H1 (cell line): ENCODE measurements at regions not wholly inside any gene's neighbourhood (a gene's known extent, or its start where the extent isn't known, plus 50 kb on each side); places are given as distances from the start of the nearest gene placed in this dataset.

Source experiments
- CTCF ChIA-PET: fragments of 300-600 bp; sonication (Branson Sonifier 250); formaldehyde crosslinking; loops from one replicate; lab custom pipeline; 2021; ENCODE audit not compliant: partially characterized antibody; lab: Charles Lee
- POLR2A ChIA-PET: fragments of 300-600 bp; sonication (Branson Sonifier 250); formaldehyde crosslinking; loops from one replicate; lab custom pipeline; 2021; ENCODE audit warnings: inconsistent platforms; ENCODE audit not compliant: partially characterized antibody; lab: Charles Lee
- DNase-seq, 2 experiments: peaks; one replicate each; pipeline versions ENCODE4 v3.0.0 to v3.0.0-alpha.2; 2010 to 2022; ENCODE audit warnings: low spot score in 2 of 2, low read depth in 1 of 2, mixed read lengths in 1 of 2
- FAIRE-seq: peaks from 2 replicates; lab custom pipeline; 2011; peaks lifted over from hg19 to GRCh38; lab: Jason Lieb, UNC
- H2AFZ ChIP-seq: 2 replicates; pipeline ENCODE4 v1.8.1; 2012; ENCODE audit warnings: low read length, inconsistent platforms
- H2AK5ac ChIP-seq: 2 replicates; pipeline ENCODE4 v1.6.1; 2013; ENCODE audit warnings: low read depth, low read length
- H2BK120ac ChIP-seq: replicated peaks from 2 replicates; pipeline ENCODE3; 2013; ENCODE audit warnings: low read depth, low read length, inconsistent platforms
- H2BK12ac ChIP-seq: 2 replicates; pipeline ENCODE4 v1.6.1; 2013; ENCODE audit warnings: low read depth, low read length
- H2BK15ac ChIP-seq: 2 replicates; pipeline ENCODE4 v1.6.1; 2013; ENCODE audit warnings: low read length
- H2BK20ac ChIP-seq: 2 replicates; pipeline ENCODE4 v1.6.1; 2013; ENCODE audit warnings: low read length
- H2BK5ac ChIP-seq: 2 replicates; pipeline ENCODE4 v1.6.1; 2013; ENCODE audit warnings: low read depth, low read length
- H3K14ac ChIP-seq: 2 replicates; pipeline ENCODE4 v1.6.1; 2013; ENCODE audit warnings: inconsistent platforms; ENCODE audit not compliant: insufficient read length
- H3K18ac ChIP-seq: 2 replicates; pipeline ENCODE4 v1.6.1; 2013; ENCODE audit warnings: low read length; ENCODE audit errors: extremely low read depth
- H3K23ac ChIP-seq: 2 replicates; pipeline ENCODE4 v1.6.1; 2013; ENCODE audit warnings: inconsistent platforms; ENCODE audit not compliant: insufficient read length
- H3K23me2 ChIP-seq: 2 replicates; pipeline ENCODE4 v1.6.1; 2013; ENCODE audit warnings: low read depth, low read length
- H3K27ac ChIP-seq: 2 replicates; pipeline ENCODE4 v1.6.1; 2011; ENCODE audit warnings: low read depth, low read length, inconsistent platforms
- H3K27me3 ChIP-seq, 4 experiments: replicated peaks in 1 of 4; 1 replicate in 1 of 4; 2 replicates in 3 of 4; pipeline versions ENCODE4 v1.6.1 to v1.8.1; 2011 to 2013; ENCODE audit warnings: low read length in 3 of 4, mild to moderate bottlenecking in 3 of 4, inconsistent platforms in 2 of 4, mixed read lengths in 2 of 4, moderate library complexity in 1 of 4; ENCODE audit not compliant: control insufficient read depth in 3 of 4, insufficient read depth in 3 of 4; ENCODE audit errors: extremely low read depth in 1 of 4
- H3K36me3 ChIP-seq, 4 experiments: 2 replicates each; pipeline versions ENCODE4 v1.6.1 to v1.8.1; 2011 to 2013; ENCODE audit warnings: mild to moderate bottlenecking in 4 of 4, low read length in 3 of 4, moderate library complexity in 2 of 4, control low read depth in 1 of 4, inconsistent platforms in 1 of 4; ENCODE audit not compliant: insufficient read depth in 4 of 4, control insufficient read depth in 2 of 4
- H3K4ac ChIP-seq: replicated peaks from 2 replicates; pipeline ENCODE3; 2013; ENCODE audit warnings: low read length, low read depth, mixed read lengths, inconsistent platforms; ENCODE audit not compliant: insufficient read length
- H3K4me1 ChIP-seq, 4 experiments: replicated peaks in 1 of 4; 1 replicate in 1 of 4; 2 replicates in 3 of 4; pipeline versions ENCODE4 v1.6.1 to v1.8.1; 2011 to 2013; ENCODE audit warnings: low read length in 3 of 4, inconsistent platforms in 2 of 4, mixed read lengths in 1 of 4; ENCODE audit not compliant: insufficient read depth in 4 of 4, control insufficient read depth in 3 of 4
- H3K4me2 ChIP-seq, 2 experiments: 2 replicates each; pipeline versions ENCODE4 v1.6.1 to v1.8.1; 2011 to 2013; ENCODE audit warnings: low read depth in 2 of 2, low read length in 2 of 2, control low read depth in 1 of 2, inconsistent platforms in 1 of 2, mild to moderate bottlenecking in 1 of 2; ENCODE audit not compliant: insufficient read depth in 1 of 2
- H3K4me3 ChIP-seq, 4 experiments: fragments of 200-600, 300-600 bp in 1 of 4; sonication (generic), shearing (Covaris generic), sonication (Bioruptor Twin) in 1 of 4; 2 replicates each; pipeline versions ENCODE4 v1.5.1 to v1.8.1; 2011 to 2016; ENCODE audit warnings: low read length in 4 of 4, low read depth in 3 of 4, control low read depth in 2 of 4, inconsistent platforms in 2 of 4, mild to moderate bottlenecking in 2 of 4, mixed read lengths in 1 of 4, moderate library complexity in 1 of 4; ENCODE audit not compliant: insufficient read depth in 2 of 4; ENCODE audit errors: extremely low read depth in 1 of 4
- H3K56ac ChIP-seq: replicated peaks from 2 replicates; pipeline ENCODE3; 2013; ENCODE audit warnings: low read depth, mild to moderate bottlenecking, mixed read lengths, low read length, inconsistent platforms; ENCODE audit not compliant: insufficient read length
- H3K79me1 ChIP-seq: 2 replicates; pipeline ENCODE4 v1.6.1; 2013; ENCODE audit warnings: low read depth, low read length, control low read depth
- H3K79me2 ChIP-seq, 2 experiments: 2 replicates each; pipeline versions ENCODE4 v1.6.1 to v1.8.1; 2012 to 2013; ENCODE audit warnings: low read length in 2 of 2, mild to moderate bottlenecking in 2 of 2, inconsistent platforms in 1 of 2; ENCODE audit not compliant: insufficient read depth in 2 of 2, control insufficient read depth in 1 of 2
- H3K9ac ChIP-seq, 4 experiments: replicated peaks in 1 of 4; 1 replicate in 1 of 4; 2 replicates in 3 of 4; pipeline versions ENCODE4 v1.6.1 to v1.8.1; 2011 to 2013; ENCODE audit warnings: low read depth in 3 of 4, low read length in 3 of 4, control low read depth in 2 of 4, mild to moderate bottlenecking in 2 of 4, moderate library complexity in 2 of 4, inconsistent platforms in 1 of 4; ENCODE audit errors: extremely low read depth in 1 of 4
- H3K9me3 ChIP-seq, 2 experiments: 2 replicates each; pipeline versions ENCODE4 v1.6.1 to v1.8.1; 2012 to 2013; ENCODE audit warnings: mild to moderate bottlenecking in 2 of 2, moderate library complexity in 2 of 2, control low read depth in 1 of 2, inconsistent platforms in 1 of 2, low read depth in 1 of 2, low read length in 1 of 2, mixed read lengths in 1 of 2; ENCODE audit not compliant: insufficient read depth in 2 of 2
- H4K20me1 ChIP-seq, 2 experiments: replicated peaks in 1 of 2; 2 replicates each; pipeline versions ENCODE3 to v1.8.1; 2011 to 2013; ENCODE audit warnings: inconsistent platforms in 2 of 2, low read length in 2 of 2, mild to moderate bottlenecking in 1 of 2; ENCODE audit not compliant: insufficient read depth in 2 of 2, control insufficient read depth in 1 of 2
- H4K5ac ChIP-seq: 2 replicates; pipeline ENCODE4 v1.6.1; 2013; ENCODE audit warnings: low read length, low read depth, mixed read lengths, inconsistent platforms; ENCODE audit not compliant: insufficient read length
- H4K8ac ChIP-seq: 2 replicates; pipeline ENCODE4 v1.8.0; 2013; ENCODE audit warnings: mild to moderate bottlenecking, moderate library complexity, low read length, inconsistent platforms; ENCODE audit not compliant: insufficient read depth; ENCODE audit errors: extremely low read depth
- H4K91ac ChIP-seq: replicated peaks from 2 replicates; pipeline ENCODE3; 2013; ENCODE audit warnings: low read length, mixed read lengths, inconsistent platforms; ENCODE audit not compliant: insufficient read length
- BACH1 ChIP-seq: IDR thresholded peaks from 2 replicates; pipeline ENCODE4 v1.6.1; 2012; ENCODE audit warnings: low read length, improper control_type of control experiment
- BCL11A ChIP-seq, 2 experiments: IDR thresholded peaks; one replicate each; pipeline ENCODE4 v1.6.1; 2011; ENCODE audit warnings: low read depth in 2 of 2, low read length in 2 of 2, mild to moderate bottlenecking in 2 of 2
- CBX8 ChIP-seq: fragments of 300-800, 300-1000 bp; sonication (generic); IDR thresholded peaks from 2 replicates; pipeline ENCODE4 v1.7.1; 2016; ENCODE audit warnings: low read depth, low read length, borderline replicate concordance
- CHD2 ChIP-seq: IDR thresholded peaks from 2 replicates; pipeline ENCODE4 v1.6.1; 2012; ENCODE audit warnings: low read length, improper control_type of control experiment
- HDAC6 ChIP-seq: IDR thresholded peaks from one replicate; pipeline ENCODE4 v1.7.1; 2012; ENCODE audit warnings: low read depth, mild to moderate bottlenecking, inconsistent platforms, low read length, moderate library complexity
- JUND ChIP-seq: IDR thresholded peaks from 2 replicates; pipeline ENCODE4 v1.6.1; 2011; ENCODE audit warnings: mild to moderate bottlenecking, improper control_type of control experiment, low read length
- NRF1 ChIP-seq: IDR thresholded peaks from 2 replicates; pipeline ENCODE4 v1.6.1; 2011; ENCODE audit warnings: mild to moderate bottlenecking, low read depth, low read length, improper control_type of control experiment
- RAD21 ChIP-seq, 2 experiments: IDR thresholded peaks in 1 of 2; conservative IDR thresholded peaks in 1 of 2; 2 replicates each; pipeline ENCODE4 v1.6.1; 2011; ENCODE audit warnings: low read depth in 2 of 2, low read length in 2 of 2, improper control_type of control experiment in 1 of 2, inconsistent platforms in 1 of 2, mild to moderate bottlenecking in 1 of 2, moderate library complexity in 1 of 2
- RBBP5 ChIP-seq: IDR thresholded peaks from 2 replicates; pipeline ENCODE4 v1.7.1; 2012; ENCODE audit warnings: low read depth, mild to moderate bottlenecking, inconsistent platforms, low read length, moderate library complexity, borderline replicate concordance
- RNF2 ChIP-seq: fragments of 200-900, 300-1000 bp; sonication (generic); IDR thresholded peaks from 2 replicates; pipeline ENCODE4 v1.7.1; 2016; ENCODE audit warnings: borderline replicate concordance, low read depth, mild to moderate bottlenecking, antibody characterized with exemption, low read length; ENCODE audit not compliant: poor library complexity, severe bottlenecking; ENCODE audit errors: missing control alignments
- SIRT6 ChIP-seq: IDR thresholded peaks from one replicate; pipeline ENCODE4 v1.7.1; 2012; ENCODE audit warnings: low read length, inconsistent platforms
- SIX5 ChIP-seq: IDR thresholded peaks from 2 replicates; pipeline ENCODE4 v1.6.1; 2011; ENCODE audit warnings: mild to moderate bottlenecking, low read depth, low read length
- TAF7 ChIP-seq: optimal IDR thresholded peaks from 2 replicates; pipeline ENCODE3; 2011; ENCODE audit warnings: low read depth, mild to moderate bottlenecking, inconsistent platforms, low read length, moderate library complexity, borderline replicate concordance
- WGBS, 2 experiments: shearing (Covaris generic) in 1 of 2; methylation state at CpG; one replicate each; pipeline versions ENCODE4 v1.1.6 to v1.1.7; 2013 to 2015; ENCODE audit warnings: low lambda C conversion rate in 2 of 2, mixed read lengths in 2 of 2, inconsistent platforms in 1 of 2, low coverage in 1 of 2, missing lambda C conversion rate in 1 of 2; ENCODE audit not compliant: insufficient replicate concordance in 2 of 2, insufficient coverage in 1 of 2, insufficient read length in 1 of 2; ENCODE audit errors: extremely low coverage in 1 of 2, missing lambda C conversion rate in 1 of 2; 5-methylcytosine and 5-hydroxymethylcytosine counted together
- TF ChIP-seq, protein P1 (sequence below): IDR thresholded peaks from 2 replicates; pipeline ENCODE4 v1.6.1; 2011; ENCODE audit warnings: low read depth, mild to moderate bottlenecking, low read length; ENCODE audit not compliant: insufficient read depth

GRCh38 chr7:3243256-3243655 is 57.8 kb upstream of the SDK1 start:
- Histone ChIP-seq H2BK15ac (no peak overlapping the region), H4K91ac (no peak overlapping the region), H2BK5ac (no peak overlapping the region; the same call in 1 of the 2 replicates), H3K23ac (no peak overlapping the region), H3K18ac (no peak overlapping the region), H3K27me3 (no peaks in the 10 kb centered on the region), H2BK12ac (0 out of 2 replicates have a peak overlapping the region, but pooled peaks have one; percentile 5), H2AFZ (0 out of 2 replicates have a peak overlapping the region, but pooled peaks have one; percentile 78), H3K79me2 (no peaks in the 10 kb centered on the region), H3K9ac (no peak overlapping the region), H3K4me3 (no peak overlapping the region), H3K4me2 (no peak overlapping the region), H2BK120ac (no peak overlapping the region), H4K8ac (no peak overlapping the region), H4K20me1 (no peaks in the 10 kb centered on the region), H3K4me1 (peaks cover 0 to 3% (median 1%) of the 10 kb centered on the region in 4 experiments; a peak in 2 of 7 replicates), H3K27ac (no peak overlapping the region), H3K4ac (peak overlapping the region; percentile 32), H4K5ac (no peak overlapping the region), H3K36me3 (no peaks in the 10 kb centered on the region), H3K79me1 (no peaks in the 10 kb centered on the region), H3K56ac (no peak overlapping the region), H2AK5ac (0 out of 2 replicates have a peak overlapping the region, but pooled peaks have one; percentile 33), H3K23me2 (no peaks in the 10 kb centered on the region), H3K9me3 (0 out of 4 replicates have a peak, but pooled peaks cover 0 to 4% of the 10 kb centered on the region in 2 experiments), H2BK20ac (no peak overlapping the region), H3K14ac (no peak overlapping the region)
- 83% methylated on average over 5 of the region's 5 CpGs; no CpG with 5 or more reads in 1 of the 2 experiments for WGBS, 2 experiments
- no peak for DNase-seq
- ChIA-PET CTCF (no interaction called here), POLR2A (no interaction called here)
- FAIRE-seq: no peak
- TF ChIP-seq CBX8 (no peak), TAF7 (no peak), HDAC6 (no peak), RBBP5 (no peak), CHD2 (no peak), SIX5 (no peak), BACH1 (no peak), SIRT6 (no peak), RNF2 (no peak), RAD21 (IDR thresholded peaks at IDR 0.05 in 1 of 2, conservative IDR thresholded peaks at IDR 0.05 in 1 of 2; ENCODE audit: low read depth in 2 of 2, low read length in 2 of 2) (no peak), JUND (no peak), NRF1 (no peak), BCL11A (IDR thresholded peaks at IDR 0.05; ENCODE audit: low read depth in 2 of 2, low read length in 2 of 2) (no peak)
- TF ChIP-seq, protein P1, sequence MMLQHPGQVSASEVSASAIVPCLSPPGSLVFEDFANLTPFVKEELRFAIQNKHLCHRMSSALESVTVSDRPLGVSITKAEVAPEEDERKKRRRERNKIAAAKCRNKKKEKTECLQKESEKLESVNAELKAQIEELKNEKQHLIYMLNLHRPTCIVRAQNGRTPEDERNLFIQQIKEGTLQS: no peak
